GM10266 (cell line): ENCODE measurements at regions not wholly inside any gene's neighbourhood (a gene's known extent, or its start where the extent isn't known, plus 50 kb on each side); places are given as distances from the start of the nearest gene placed in this dataset.

ENCODE experiments used
- DNase-seq: peaks from one replicate; pipeline ENCODE4 v3.0.0; 2012; ENCODE audit errors: extremely low spot score
- CTCF ChIP-seq: IDR thresholded peaks from 2 replicates; pipeline ENCODE4 v1.5.1; 2012; ENCODE audit warnings: mild to moderate bottlenecking, low read depth; ENCODE audit not compliant: control insufficient read depth, insufficient read depth; ENCODE audit errors: missing control alignments

DNA sequence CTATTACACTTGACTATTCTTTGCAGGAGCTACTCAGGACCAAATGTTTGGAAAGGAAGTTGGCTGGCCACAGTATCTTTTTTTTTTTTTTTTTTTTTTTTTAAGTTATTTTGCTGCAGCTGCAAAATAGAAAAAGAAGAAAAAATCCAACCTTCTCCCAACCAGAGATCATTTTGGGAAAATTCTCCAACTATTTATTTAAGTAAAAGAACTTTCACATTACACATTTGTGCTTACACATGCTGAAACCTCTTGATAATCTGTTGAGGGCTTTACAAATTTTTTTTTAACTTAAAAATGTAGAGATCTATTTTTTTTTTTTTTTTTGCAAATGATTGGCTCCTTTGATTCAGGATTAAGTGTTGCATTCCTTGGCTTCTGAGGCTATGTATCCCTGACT, 148.0 kb downstream of the POLR2M start:
- no peak for TF ChIP-seq CTCF
- DNase-seq, result no peak

GRCh38 chr15:57857871-57858270, 151.4 kb downstream of the POLR2M start:
- TF ChIP-seq CTCF, result no peak
- DNase-seq, result no peak

DNA sequence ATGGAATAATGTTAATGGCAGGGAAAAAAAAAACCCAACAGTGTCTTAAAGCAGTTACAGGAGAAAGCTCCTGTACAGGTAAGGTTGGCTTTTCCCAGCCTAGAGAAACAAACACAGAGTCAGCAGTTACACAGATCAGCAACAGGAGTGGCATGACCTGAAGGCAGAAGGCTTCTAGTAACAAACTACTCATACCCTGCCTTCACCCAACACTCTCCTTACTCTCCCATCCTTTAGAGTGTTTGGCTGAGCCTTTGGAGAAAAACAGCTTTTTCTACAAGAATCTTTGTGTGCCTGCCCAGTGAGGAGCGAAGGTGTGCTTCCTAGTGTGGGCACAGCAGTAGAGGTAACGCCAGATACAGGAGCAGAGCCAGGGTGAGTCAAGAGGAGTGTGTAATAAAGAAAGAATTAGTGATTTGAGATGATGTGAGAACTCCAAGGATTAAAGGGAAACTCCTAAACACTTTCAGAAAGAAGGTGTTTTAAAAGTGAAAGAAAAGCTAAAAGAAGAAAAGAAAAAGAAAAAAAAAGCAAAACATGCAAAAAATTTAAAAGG, 152.7 kb downstream of the POLR2M start:
- TF ChIP-seq CTCF, result no peak
- DNase-seq, result no peak

- peak; percentile 43 for DNase-seq
- peak; percentile 73 for TF ChIP-seq CTCF
Measured at GRCh38 chr15:57861034-57861638, 154.6 kb downstream of the POLR2M start.

GRCh38 chr15:57861815-57862586, 155.5 kb downstream of the POLR2M start:
- no peak for DNase-seq
- TF ChIP-seq CTCF, result no peak

DNA sequence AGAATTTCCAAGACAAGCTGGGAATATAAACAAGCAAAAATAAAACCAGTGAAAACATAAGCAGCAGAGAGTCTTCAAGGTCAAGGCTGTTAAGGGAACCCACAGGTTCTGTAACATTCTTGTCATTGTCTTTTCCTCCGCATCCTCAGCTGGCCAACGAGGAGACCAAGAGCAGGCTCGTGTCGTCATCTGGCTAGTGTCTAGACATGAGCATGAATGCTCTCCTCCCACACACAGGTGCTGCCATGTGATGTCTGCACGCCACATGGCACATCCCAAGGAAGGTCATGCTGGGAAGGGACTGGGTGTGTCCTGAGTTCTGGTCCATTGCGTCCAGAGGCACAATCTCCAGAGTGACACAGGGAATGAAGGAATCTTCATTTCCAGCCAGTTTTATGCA, 156.2 kb downstream of the POLR2M start:
- no peak for DNase-seq
- TF ChIP-seq CTCF, result no peak

- DNase-seq, result no peak
- peak; percentile 37 for TF ChIP-seq CTCF
Measured at GRCh38 chr15:57865294-57865693, 158.8 kb downstream of the POLR2M start.
